B cell (primary cell): ENCODE measurements at regions not wholly inside any gene's neighbourhood (a gene's known extent, or its start where the extent isn't known, plus 50 kb on each side); places are given as distances from the start of the nearest gene placed in this dataset.

Source experiments
- CTCF ChIP-seq: fragments of 200-600 bp; IDR thresholded peaks from one replicate; pipeline ENCODE4 v1.8.0; 2022; ENCODE audit warnings: antibody characterized with exemption, mild to moderate bottlenecking
- EZH2 ChIP-seq: IDR thresholded peaks from 2 replicates; pipeline ENCODE4 v1.6.1; 2012; ENCODE audit warnings: borderline replicate concordance, low read depth, mild to moderate bottlenecking, moderate library complexity, low read length; ENCODE audit not compliant: insufficient read depth, poor library complexity, severe bottlenecking

DNA sequence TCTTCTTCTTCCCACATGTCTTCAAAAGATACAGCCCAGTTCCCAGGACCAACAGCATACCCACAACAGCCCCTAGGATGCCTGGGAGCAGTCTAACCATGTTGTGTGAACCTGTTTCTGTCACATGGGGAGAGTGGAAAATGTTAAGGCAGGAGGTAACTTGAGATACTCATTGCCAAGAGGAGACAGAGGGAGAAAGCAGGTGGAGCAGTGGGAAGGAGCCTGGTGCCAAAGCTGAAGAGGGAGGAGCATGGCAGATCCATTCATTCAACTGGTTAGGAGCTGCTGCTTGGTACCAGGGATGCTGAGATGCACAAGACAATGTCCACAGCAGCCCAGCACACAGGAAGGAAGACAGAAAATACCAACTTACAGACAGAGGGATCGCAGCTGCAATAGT lies 149.8 kb upstream of the ETV3 start:
- TF ChIP-seq EZH2, result no peak
- TF ChIP-seq CTCF, result no peak
